Loucy (cell line): ENCODE measurements at regions not wholly inside any gene's neighbourhood (a gene's known extent, or its start where the extent isn't known, plus 50 kb on each side); places are given as distances from the start of the nearest gene placed in this dataset.

Source experiments
- CTCF ChIP-seq: fragments of 200-600 bp; sonication (generic); conservative IDR thresholded peaks from 2 replicates; pipeline ENCODE4 v1.5.1; 2014; ENCODE audit warnings: mild to moderate bottlenecking, antibody characterized with exemption, low read length
- EZH2phosphoT487 ChIP-seq: fragments of 200-600 bp; IDR thresholded peaks from 2 replicates; pipeline ENCODE4 v1.6.1; 2018; ENCODE audit warnings: antibody characterized with exemption, mild to moderate bottlenecking, moderate library complexity, borderline replicate concordance

- no peak for TF ChIP-seq CTCF
- no peak for TF ChIP-seq EZH2phosphoT487
Observed at GRCh38 chr10:105798328-105798889, 1157.3 kb downstream of the SORCS3 start.
